ENCODE measurements at regions not wholly inside any gene's neighbourhood (a gene's known extent, or its start where the extent isn't known, plus 50 kb on each side); places are given as distances from the start of the nearest gene placed in this dataset.

DNA sequence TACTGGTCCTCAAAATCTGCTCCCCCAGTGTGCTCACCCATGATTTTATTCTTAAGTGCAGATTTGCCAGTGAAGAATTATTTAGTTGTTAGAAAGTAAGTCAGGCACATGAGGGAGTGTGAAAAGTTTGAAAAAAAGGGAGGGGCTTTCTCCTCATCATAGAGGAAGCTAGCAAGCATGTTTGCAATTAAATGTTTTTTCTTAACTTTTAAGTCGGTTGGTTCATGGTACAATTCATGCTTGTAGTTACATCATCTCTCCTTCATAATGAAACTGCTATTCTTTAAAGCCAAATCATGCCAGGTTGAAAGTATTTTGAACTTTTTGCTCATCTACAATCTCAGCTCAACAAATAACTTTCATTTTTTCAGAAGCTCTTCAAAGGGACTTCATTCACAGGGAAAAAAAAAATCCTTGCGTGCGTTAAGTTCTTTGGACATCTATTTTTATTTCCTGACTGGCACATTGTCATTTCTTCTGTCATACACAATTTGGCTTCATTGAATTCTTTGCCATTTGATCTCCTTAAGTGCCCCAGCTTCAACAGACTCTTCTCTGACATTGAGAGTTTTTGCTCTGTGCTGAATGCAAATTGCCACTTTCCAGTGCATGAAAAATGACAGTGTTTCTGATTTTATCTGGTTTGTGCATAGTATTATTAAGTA is 456.9 kb downstream of the TMEM232 start:
- TF ChIP-seq POLR2A (IDR thresholded peaks at IDR 0.05; ENCODE audit: borderline replicate concordance, extremely low read depth, insufficient read depth, insufficient read length), result no peak
- TF ChIP-seq ZNF274 (IDR thresholded peaks at IDR 0.05; ENCODE audit: low read depth, low read length), result no peak
- TF ChIP-seq, protein P1, sequence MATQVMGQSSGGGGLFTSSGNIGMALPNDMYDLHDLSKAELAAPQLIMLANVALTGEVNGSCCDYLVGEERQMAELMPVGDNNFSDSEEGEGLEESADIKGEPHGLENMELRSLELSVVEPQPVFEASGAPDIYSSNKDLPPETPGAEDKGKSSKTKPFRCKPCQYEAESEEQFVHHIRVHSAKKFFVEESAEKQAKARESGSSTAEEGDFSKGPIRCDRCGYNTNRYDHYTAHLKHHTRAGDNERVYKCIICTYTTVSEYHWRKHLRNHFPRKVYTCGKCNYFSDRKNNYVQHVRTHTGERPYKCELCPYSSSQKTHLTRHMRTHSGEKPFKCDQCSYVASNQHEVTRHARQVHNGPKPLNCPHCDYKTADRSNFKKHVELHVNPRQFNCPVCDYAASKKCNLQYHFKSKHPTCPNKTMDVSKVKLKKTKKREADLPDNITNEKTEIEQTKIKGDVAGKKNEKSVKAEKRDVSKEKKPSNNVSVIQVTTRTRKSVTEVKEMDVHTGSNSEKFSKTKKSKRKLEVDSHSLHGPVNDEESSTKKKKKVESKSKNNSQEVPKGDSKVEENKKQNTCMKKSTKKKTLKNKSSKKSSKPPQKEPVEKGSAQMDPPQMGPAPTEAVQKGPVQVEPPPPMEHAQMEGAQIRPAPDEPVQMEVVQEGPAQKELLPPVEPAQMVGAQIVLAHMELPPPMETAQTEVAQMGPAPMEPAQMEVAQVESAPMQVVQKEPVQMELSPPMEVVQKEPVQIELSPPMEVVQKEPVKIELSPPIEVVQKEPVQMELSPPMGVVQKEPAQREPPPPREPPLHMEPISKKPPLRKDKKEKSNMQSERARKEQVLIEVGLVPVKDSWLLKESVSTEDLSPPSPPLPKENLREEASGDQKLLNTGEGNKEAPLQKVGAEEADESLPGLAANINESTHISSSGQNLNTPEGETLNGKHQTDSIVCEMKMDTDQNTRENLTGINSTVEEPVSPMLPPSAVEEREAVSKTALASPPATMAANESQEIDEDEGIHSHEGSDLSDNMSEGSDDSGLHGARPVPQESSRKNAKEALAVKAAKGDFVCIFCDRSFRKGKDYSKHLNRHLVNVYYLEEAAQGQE (IDR thresholded peaks at IDR 0.05; ENCODE audit: low read depth), result no peak
- TF ChIP-seq SP1 (IDR thresholded peaks at IDR 0.05; ENCODE audit: low read depth), result no peak
- TF ChIP-seq, protein P2, sequence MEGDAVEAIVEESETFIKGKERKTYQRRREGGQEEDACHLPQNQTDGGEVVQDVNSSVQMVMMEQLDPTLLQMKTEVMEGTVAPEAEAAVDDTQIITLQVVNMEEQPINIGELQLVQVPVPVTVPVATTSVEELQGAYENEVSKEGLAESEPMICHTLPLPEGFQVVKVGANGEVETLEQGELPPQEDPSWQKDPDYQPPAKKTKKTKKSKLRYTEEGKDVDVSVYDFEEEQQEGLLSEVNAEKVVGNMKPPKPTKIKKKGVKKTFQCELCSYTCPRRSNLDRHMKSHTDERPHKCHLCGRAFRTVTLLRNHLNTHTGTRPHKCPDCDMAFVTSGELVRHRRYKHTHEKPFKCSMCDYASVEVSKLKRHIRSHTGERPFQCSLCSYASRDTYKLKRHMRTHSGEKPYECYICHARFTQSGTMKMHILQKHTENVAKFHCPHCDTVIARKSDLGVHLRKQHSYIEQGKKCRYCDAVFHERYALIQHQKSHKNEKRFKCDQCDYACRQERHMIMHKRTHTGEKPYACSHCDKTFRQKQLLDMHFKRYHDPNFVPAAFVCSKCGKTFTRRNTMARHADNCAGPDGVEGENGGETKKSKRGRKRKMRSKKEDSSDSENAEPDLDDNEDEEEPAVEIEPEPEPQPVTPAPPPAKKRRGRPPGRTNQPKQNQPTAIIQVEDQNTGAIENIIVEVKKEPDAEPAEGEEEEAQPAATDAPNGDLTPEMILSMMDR (IDR thresholded peaks at IDR 0.05 in 2 of 3, conservative IDR thresholded peaks at IDR 0.05 in 1 of 3; ENCODE audit: borderline replicate concordance in 1 of 3, insufficient read depth in 1 of 3, low read depth in 2 of 3, low read length in 2 of 3), result no peak
- no peak for TF ChIP-seq SRF (IDR thresholded peaks at IDR 0.05; ENCODE audit: low read depth)
